ENCODE measurements at regions not wholly inside any gene's neighbourhood (a gene's known extent, or its start where the extent isn't known, plus 50 kb on each side); places are given as distances from the start of the nearest gene placed in this dataset.
"Not testable (repeated sequence)": the region's sequence is repeated elsewhere in the genome, so short reads cannot be mapped to it uniquely, and the experiment has no call there.

- H3K9me3 ChIP-seq (ENCODE audit: control insufficient read depth in 1 of 2, insufficient read depth in 1 of 2, low read depth in 1 of 2, low read length in 2 of 2); H4K20me1 ChIP-seq (ENCODE audit: insufficient read depth); RAD21 ChIA-PET (ENCODE audit: low non-redundant PET in 1 of 2, low total read pairs in 2 of 2, uncharacterized antibody in 2 of 2, unreplicated experiment in 2 of 2): not testable (repeated sequence)
Measured at GRCh38 chr4:42257645-42258044, 105.2 kb upstream of the BEND4 start.

GRCh38 chr4:42262701-42263490 is 110.4 kb upstream of the BEND4 start:
- H3K9ac ChIP-seq (ENCODE audit: low read length), result no peak overlapping the region
- no peak for ATAC-seq
- no peaks in the 10 kb centered on the region for H3K27me3 ChIP-seq (ENCODE audit: insufficient read depth, low read length)
- H3K27ac ChIP-seq (ENCODE audit: low read depth, low read length), result no peak overlapping the region
- H3K36me3 ChIP-seq (ENCODE audit: control insufficient read depth in 1 of 2, insufficient read depth in 2 of 2, low read length in 2 of 2), result no peaks in the 10 kb centered on the region
- ChIA-PET CTCF (no interaction called here), RAD21 (ENCODE audit: low non-redundant PET in 1 of 2, low total read pairs in 2 of 2, uncharacterized antibody in 2 of 2, unreplicated experiment in 2 of 2) (no interaction called here), POLR2A (no interaction called here)
- no peak overlapping the region for H3K4me3 ChIP-seq (replicated peaks in 1 of 2; ENCODE audit: low read depth in 1 of 2, low read length in 2 of 2)
- no peak for DNase-seq (ENCODE audit: low read depth, low spot score)
- no TSS peak for BruUV-seq (replicated peaks)
- H3K4me2 ChIP-seq (ENCODE audit: low read length), result no peak overlapping the region
- H3K4me1 ChIP-seq (ENCODE audit: control insufficient read depth in 1 of 2, insufficient read depth in 2 of 2, low read length in 2 of 2), result no peaks in the 10 kb centered on the region
- H3K9me2 ChIP-seq (ENCODE audit: insufficient read depth), result no peaks in the 10 kb centered on the region
- H2AFZ ChIP-seq (ENCODE audit: low read depth, low read length, poor library complexity, severe bottlenecking), result no peak overlapping the region
- H4K20me1 ChIP-seq (ENCODE audit: insufficient read depth), result no peaks in the 10 kb centered on the region
- no peaks in the 10 kb centered on the region for H3K79me2 ChIP-seq (ENCODE audit: insufficient read depth, low read length)
- intact Hi-C loops (cut with micrococcal nuclease), result no loop called here
- H3K9me3 ChIP-seq (ENCODE audit: control insufficient read depth in 1 of 2, insufficient read depth in 1 of 2, low read depth in 1 of 2, low read length in 2 of 2), result no peaks in the 10 kb centered on the region
- TF ChIP-seq CEBPB (IDR thresholded peaks at IDR 0.05; ENCODE audit: low read depth), result no peak
- TF ChIP-seq MAX (IDR thresholded peaks at IDR 0.05), result no peak
- no peak for TF ChIP-seq SRF (IDR thresholded peaks at IDR 0.05; ENCODE audit: low read depth)
- no peak for TF ChIP-seq JUND (IDR thresholded peaks at IDR 0.05)
- TF ChIP-seq REST (IDR thresholded peaks at IDR 0.05; ENCODE audit: low read depth), result no peak
- TF ChIP-seq ZFX (IDR thresholded peaks at IDR 0.05), result no peak
- no peak for TF ChIP-seq ZBTB33 (IDR thresholded peaks at IDR 0.05; ENCODE audit: extremely low read depth, insufficient replicate concordance, low read length)
- TF ChIP-seq ATF3 (IDR thresholded peaks at IDR 0.05), result no peak
- TF ChIP-seq FOSL1 (IDR thresholded peaks at IDR 0.05; ENCODE audit: low read depth), result no peak
- TF ChIP-seq YY1 (IDR thresholded peaks at IDR 0.05; ENCODE audit: extremely low read depth, insufficient replicate concordance, low read depth, low read length), result no peak
- no peak for TF ChIP-seq SP1 (IDR thresholded peaks at IDR 0.05; ENCODE audit: low read depth)
- no peak for TF ChIP-seq EZH2 (IDR thresholded peaks at IDR 0.05)
- no peak for TF ChIP-seq POLR2AphosphoS5 (IDR thresholded peaks at IDR 0.05; ENCODE audit: low read depth, low read length)
- TF ChIP-seq TCF7L2 (IDR thresholded peaks at IDR 0.05; ENCODE audit: borderline replicate concordance, extremely low read depth, insufficient read depth, insufficient read length), result no peak
- no peak for TF ChIP-seq EGR1 (IDR thresholded peaks at IDR 0.05; ENCODE audit: low read depth)

More at GRCh38 chr4:42257645-42258044, 105.2 kb upstream of the BEND4 start:
- POLR2A ChIA-PET; H3K4me3 ChIP-seq (replicated peaks in 1 of 2; ENCODE audit: low read depth in 1 of 2, low read length in 2 of 2); H2AFZ ChIP-seq (ENCODE audit: low read depth, low read length, poor library complexity, severe bottlenecking); H3K4me1 ChIP-seq (ENCODE audit: control insufficient read depth in 1 of 2, insufficient read depth in 2 of 2, low read length in 2 of 2); H3K4me2 ChIP-seq (ENCODE audit: low read length); BruUV-seq (replicated peaks); DNase-seq (ENCODE audit: low read depth, low spot score); H3K36me3 ChIP-seq (ENCODE audit: control insufficient read depth in 1 of 2, insufficient read depth in 2 of 2, low read length in 2 of 2); H3K9me2 ChIP-seq (ENCODE audit: insufficient read depth); CTCF ChIA-PET; ATAC-seq; H3K9ac ChIP-seq (ENCODE audit: low read length); H3K27ac ChIP-seq (ENCODE audit: low read depth, low read length); H3K27me3 ChIP-seq (ENCODE audit: insufficient read depth, low read length); H3K79me2 ChIP-seq (ENCODE audit: insufficient read depth, low read length); intact Hi-C loops (cut with micrococcal nuclease): not testable (repeated sequence)

All from HCT116 (cell line).